NCI-H2029 (cell line): ENCODE measurements at regions not wholly inside any gene's neighbourhood (a gene's known extent, or its start where the extent isn't known, plus 50 kb on each side); places are given as distances from the start of the nearest gene placed in this dataset.
"Not testable (repeated sequence)": the region's sequence is repeated elsewhere in the genome, so short reads cannot be mapped to it uniquely, and the experiment has no call there.

Source experiments
- DNase-seq: peaks from one replicate; lab custom pipeline; 2025; lab: John Stamatoyannopoulos, UW

DNA sequence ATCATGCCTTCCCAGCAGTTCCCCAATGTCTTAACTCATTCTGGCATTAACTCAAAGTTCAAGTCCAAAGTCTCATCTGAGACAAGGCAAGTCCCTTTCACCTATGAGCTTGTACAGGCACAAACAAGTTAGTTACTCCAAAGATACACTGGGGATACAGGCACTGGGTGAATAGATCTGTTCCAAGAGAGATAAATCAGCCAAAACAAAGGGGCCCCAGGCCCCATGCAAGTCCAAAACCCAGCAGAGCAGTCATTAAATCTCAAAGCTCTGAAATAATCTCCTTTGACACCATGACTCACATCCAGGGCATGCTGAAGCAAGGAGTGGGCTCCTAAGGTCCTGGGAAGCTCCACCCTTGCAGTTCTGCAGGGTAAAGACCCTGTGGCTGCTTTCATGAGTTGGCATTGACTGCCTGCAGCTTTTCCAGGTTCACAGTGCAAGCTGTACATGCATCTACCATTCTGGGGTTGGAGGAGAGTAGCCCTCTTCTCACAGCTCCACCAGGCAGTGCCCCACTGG, 332.2 kb upstream of the KIF2B start:
- no peak for DNase-seq

DNA sequence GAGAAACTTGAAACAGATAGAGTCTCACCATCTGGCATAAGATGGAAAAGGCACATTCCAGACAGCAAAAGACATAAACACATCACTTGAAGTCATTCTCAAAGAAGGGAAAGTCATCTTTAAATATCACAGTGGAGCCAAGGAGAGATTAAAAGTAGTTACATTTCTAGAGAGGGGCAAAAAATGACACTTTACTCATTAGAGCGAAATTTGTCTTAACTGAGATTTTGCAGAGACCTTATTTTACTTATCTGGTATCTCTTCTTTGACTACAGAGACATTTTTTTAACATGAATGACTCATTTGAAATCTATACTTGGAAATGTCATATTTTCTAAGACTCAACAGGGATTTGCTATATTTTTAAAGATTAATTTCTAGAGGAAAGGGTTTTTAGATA, 339.0 kb upstream of the KIF2B start:
- DNase-seq: no peak

DNA sequence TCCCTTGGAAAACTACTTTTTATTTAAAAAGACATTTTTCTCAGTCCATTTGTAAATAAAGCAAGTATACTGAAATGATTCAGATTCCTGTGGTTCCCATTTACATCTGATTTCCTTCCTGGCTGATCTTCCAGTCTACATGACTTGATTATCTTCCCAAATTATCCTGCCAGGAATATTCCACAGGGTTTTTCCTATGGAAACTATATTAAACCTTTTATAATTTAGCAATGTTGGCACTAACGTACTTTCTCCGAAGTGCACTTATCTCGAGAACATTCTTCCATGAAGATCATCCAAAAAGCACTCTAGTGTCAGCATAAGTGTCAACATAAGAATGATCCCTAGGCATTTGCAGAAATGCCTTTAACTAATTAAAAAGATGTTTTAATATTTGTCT, 347.7 kb upstream of the KIF2B start:
- no peak for DNase-seq

DNA sequence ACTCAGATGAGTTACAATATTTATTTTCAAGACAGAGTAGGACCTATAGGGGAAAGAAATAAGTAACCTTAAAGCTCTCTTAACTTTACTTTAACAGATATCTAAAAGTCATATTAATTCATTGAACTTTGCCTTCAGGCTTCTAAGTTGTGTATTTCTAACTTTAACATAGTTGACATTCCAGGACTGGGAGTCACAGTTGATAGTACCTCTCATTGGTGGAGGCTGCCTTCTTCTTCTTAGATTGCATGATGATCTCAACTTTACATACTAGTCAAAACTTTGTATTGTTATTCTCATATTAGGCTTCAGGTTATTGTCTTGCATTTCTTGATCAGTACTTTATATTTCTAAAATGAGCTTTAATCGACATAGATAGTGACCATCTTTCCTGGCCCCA, 350.1 kb upstream of the KIF2B start:
- DNase-seq: no peak

DNA sequence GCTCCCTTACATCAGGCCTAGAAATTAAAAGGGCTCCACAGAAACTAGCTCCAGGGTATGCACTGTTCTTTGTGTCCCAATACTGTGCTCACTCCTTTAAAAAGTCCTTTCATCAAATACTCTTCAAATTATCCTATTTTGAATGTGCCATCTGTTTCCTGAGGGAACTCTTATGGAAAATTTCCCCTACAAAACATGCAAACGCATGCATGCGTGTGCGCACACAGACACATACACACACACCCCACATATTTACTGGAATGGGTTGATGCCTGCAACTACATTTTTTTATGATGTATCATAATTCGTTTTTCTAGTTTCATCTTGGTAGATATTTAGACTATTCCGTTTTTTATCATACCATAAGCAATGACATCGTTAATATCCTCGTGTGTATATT, 351.2 kb upstream of the KIF2B start:
- DNase-seq: no peak

DNA sequence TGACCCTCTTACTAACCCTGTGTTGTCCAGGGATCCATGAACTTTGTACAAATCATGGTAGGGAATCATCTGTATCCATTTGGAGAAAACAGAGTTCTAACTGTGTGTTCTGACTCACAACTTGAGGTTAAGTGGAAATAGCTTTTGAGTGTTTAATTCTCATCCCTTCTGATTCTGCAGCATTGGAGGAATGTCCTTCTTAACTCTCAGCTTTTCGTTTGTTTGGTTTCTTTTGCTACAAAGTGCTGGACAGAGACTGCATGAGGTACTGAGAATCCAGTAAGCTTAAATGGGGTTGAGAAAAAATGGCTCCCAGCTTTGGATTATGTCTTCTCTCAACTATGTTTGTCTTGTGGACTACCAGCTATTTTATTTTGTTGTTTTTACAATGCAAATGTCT, 352.1 kb upstream of the KIF2B start:
- DNase-seq: no peak

DNA sequence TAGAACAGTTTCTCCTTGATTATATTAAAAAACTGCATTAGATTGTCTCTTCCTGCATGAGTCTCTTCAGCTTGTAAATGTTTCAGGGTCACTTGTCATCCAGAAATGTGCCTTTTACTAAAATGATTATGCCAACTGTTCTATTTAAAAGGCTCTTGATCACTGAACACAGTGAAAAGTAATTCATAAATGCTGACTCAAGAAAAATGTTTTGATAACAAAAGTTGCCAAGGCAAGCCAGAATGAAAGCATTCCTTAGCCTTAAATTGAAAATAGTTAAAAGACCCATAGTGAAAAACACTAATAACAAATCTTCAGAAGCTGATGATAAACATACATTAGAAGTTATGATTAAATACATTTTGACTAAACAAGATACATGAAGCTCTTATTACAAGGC, 356.0 kb upstream of the KIF2B start:
- no peak for DNase-seq

DNA sequence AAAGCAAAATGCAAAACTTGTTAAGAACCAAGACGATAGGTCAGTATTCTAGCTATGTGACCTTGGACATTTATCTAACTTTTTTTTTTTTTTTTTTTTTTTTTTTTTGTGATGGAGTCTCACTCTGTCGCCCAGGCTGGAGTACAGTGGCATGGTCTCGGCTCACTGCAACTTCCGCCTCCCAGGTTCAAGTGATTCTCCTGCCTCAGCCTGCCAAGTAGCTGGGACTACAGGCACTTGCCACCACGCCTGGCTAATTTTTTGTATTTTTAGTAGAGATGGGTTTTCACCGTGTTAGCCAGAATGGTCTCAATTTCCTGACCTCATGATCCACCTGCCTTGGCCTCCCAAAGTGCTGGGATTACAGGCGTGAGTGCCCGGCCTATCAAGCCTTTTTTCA, 358.3 kb upstream of the KIF2B start:
- DNase-seq: not testable (repeated sequence)

DNA sequence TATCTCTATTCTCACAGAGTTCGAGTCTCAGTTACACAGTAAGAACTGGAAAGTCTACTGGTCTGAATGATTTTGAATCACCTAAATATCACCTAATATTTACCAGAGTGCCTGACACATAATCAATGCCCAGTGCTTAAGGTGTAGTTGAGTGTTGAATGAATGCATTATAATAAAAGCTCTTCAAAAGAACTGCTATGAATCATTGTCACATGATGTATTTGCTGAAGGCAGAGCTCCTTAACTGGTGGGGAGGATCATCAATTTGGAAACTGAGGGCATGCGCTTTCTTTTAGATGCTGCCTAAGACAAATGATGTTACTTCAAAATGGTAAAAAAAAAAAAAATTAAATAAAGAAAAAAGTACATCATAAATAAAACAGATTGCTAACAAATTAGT, 359.4 kb upstream of the KIF2B start:
- DNase-seq: no peak

DNA sequence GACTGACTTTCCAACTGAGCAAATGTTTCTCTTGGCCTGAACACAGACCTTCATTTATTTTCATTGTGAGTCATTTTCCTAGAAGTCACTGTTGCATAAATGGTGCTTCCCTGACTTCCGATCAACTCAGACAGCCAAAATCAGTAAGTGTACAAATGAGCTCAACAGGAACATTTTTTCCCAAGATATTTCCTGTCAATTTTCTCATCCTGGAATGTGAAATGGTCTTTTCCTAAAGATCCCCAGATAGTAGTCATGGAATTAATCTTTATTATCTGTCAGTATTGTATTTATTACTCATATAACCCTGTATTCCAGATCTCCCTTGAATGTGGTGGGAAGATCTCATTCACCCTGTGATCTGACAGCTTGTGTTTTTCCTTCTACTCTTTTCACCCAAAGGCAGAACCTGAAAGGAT, 360.3 kb upstream of the KIF2B start:
- DNase-seq: no peak

DNA sequence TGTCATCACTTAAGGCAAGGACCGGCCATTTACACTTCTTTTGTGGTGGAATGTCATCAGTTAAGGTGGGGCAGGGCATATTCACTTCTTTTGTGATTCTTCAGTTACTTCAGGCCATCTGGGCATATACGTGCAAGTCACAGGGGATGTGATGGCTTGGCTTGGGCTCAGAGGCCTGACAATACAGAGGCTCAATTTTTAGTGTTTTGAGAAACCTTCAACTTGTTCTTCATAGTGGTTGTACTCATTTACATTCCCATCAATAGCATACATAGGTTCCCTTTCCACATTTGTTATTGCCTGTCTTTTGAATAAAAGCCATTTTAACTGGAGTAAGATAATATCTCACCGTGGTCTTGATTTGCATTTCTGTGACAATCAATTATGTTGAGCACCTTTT, 366.8 kb upstream of the KIF2B start:
- DNase-seq: not testable (repeated sequence)

DNA sequence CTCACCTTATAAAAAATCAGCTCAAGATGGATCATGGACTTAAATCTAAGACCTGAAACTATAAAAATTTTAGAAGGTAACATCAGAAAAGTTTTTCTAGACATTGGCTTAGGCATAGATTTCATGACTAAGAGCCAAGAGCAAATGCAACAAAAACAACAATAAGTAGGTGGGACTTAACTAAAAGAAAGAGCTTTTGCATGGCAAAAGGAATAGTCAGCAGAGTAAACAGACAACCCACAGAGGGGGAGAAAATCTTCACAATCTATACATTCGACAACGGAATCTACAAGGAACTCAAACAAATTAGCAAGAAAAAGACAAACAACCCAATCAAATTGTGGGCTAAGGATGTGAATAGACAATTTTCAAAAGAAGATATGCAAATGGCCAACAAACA, 368.4 kb upstream of the KIF2B start:
- no peak for DNase-seq

DNA sequence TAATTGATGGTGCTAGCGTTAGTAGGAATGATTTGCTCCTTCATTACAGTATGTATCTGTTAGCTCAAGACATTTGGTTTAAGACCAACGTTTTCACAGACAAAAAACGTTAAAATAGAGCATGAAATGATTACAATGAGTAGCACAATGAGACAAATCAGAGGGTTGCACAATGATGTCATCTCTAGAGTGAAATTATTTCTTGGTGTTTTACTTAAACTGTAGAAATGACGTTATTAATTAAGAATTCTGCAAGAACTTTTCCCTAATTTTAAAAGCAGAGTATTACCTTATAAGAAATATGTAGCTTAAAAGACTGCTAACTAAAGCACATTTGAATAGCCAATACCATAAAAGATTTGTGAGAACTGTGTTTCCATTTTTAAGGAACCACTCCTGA, 373.4 kb upstream of the KIF2B start:
- no peak for DNase-seq

DNA sequence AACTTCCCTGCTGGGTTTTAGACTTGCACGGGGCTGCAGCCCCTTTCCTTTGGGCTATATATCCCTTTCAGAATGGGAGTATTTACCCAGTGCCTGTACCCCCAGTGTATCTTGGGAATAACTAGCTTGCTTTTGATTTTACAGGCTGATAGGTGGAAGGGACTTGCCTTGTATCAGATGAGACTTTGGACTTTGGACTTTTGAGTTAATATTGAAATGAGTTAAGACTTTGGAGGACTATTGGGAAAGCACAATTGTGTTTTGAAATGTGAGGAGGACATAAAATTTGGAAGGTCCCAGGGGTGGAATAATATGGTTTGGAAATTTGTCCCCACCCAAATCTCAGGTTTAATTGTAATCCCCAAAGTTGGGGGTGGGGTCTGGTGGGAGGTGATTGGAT, 393.8 kb upstream of the KIF2B start:
- no peak for DNase-seq

DNA sequence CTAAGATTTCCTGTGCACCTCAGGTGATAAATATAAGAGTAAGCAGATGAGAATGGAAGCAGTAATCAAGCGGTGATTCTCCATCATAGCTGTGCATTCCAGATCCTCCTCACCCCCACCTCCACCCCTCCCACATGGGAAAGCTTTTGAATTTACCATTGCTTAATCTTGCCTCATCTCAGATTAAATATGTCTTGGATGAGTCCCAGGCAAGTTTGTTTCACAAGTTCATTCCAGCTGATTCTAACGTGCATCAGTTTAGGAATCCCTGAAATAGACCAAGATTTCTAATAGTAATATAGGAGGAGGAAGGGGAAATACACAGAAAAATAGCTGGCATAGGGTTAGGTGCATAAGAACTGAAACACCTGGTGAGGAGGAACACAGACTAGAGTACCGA, 396.2 kb upstream of the KIF2B start:
- no peak for DNase-seq

DNA sequence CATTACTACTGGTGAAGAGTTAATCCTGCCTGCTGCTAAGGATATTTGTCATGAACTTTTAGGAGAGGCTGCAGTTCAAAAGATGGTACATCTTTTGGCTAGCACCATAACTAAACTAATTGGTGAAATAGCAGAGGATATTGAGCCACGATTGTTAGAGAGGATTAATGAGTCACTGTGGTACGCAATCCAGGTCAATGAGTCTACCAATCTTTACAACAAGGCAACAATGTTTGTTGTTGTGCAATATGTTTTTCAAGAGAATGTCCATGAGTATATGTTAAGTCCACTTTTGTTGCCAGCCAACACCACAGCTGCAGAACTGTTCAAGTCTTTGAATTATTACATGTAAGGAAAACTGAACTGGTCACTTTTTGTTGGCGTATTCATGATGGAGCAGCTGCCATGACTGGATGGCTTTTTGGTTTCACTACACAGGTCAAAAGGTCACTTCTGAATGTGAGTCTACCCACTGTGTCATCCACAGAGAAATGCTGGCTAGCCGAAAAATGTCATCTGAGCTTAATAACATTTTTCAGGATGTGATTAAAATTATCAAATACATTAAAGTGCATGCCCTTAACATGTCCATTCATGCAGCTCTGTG, 402.6 kb upstream of the KIF2B start:
- no peak for DNase-seq

DNA sequence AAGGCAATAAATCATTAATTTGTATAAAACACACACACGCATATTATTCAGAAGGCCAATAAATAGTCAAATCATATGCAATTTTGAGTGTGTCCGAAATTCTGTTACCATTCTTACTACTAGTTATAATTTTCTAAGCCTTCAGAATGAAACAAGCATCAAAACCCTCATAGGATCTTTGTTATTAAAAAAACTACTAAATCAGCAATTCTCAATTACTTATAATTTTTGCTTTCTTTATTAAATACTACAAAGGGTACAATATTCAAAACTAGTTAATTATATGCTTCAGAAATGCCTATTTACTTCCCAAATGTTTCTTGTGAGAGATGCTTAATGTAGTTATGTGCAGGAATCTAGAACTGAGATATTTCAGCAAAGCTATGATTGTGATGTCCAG, 413.1 kb upstream of the KIF2B start:
- DNase-seq: no peak

DNA sequence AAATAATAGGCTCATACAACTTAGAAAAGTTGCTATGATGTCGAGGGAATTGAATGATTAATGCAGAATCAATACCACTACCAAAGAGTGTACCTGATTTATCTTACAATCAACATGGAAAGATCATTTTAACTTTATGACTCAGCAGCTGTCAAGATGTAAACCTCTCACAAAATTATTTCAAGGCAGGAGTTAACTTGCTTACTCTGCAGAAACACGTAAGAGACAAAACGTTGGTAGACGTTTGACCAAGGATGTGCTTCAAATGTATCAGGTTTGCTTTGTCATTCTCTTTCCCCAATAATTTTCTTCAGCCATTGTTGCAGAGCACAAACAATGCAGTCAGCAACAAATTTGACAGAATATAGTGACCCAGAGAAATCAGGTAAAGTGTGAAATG, 415.8 kb upstream of the KIF2B start:
- DNase-seq: no peak

DNA sequence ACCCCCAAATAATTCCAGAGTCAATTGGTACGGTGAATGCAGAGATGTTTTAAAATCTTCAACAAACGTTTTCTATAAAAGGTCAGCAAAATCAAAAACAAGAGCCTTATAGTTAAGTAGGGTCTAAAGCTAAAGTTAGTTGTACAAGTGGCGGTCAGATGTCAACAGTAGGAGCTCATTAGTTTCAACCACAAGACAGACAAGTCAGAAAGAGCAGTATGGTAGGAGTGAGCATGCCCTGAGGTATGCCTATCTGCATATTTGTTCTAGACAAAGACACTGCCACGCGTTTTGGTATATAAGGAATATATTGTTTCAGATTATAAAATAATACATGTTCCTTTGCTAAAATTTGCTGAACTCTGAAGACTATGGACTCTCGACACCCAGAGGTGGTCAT, 431.5 kb upstream of the KIF2B start:
- no peak for DNase-seq

DNA sequence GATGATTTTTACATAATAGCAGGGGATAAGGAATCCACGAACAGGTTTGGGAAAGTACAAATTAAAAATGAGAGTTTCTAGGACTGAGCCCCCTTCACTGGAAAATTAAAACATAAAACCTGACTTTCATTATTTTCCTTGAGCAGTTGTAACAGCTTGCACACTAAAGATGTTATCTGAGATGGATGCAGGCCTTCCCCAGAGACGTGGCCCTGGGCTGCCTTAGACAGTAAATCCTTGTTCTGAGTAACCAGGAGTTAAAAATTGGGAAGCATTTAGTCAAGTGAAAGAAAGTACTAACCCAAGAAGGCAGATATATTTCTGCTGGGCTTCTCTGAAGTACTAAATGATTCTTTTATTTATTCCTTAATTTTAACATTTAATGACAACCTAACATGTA, 432.2 kb upstream of the KIF2B start:
- DNase-seq: no peak

DNA sequence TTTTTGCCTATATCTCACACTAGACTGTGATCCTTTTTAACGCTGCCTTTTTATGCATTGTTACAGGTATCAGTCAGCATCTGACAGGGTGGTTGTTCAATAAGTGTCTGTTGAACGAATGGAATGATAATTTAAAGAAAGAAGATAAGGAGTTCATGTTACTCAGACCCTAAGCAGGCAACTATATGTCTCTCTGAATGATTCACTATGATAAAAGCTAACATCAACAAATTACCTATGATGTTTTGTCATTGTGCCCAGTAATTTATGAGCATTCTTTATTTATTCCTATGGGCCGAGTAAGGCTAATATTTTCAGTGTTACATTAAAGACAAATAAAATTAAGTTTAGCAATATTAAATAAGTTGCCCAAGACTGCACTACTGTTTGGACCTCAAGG, 435.0 kb upstream of the KIF2B start:
- DNase-seq: no peak

DNA sequence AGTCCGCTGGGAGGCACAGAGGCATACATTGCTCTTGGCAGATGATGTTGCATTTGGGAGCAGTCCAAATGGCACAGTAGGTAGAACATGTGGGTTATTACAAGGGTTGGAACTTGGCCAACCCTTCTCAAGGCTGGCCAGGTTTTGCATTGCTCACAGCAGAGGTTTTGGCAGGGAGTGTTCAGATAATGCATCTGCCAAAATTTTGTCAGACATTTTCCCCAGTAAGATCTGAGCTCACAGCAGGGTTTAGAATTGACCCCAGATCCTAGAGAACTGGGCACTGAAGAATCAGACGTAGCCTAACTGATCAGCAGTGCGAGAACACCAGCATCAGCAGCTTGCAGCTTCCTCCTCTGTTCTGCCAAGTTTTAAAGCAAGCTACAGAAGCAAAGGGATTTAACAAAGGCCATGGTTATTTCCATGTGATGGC, 468.8 kb upstream of the KIF2B start:
- DNase-seq: peak; percentile 60

DNA sequence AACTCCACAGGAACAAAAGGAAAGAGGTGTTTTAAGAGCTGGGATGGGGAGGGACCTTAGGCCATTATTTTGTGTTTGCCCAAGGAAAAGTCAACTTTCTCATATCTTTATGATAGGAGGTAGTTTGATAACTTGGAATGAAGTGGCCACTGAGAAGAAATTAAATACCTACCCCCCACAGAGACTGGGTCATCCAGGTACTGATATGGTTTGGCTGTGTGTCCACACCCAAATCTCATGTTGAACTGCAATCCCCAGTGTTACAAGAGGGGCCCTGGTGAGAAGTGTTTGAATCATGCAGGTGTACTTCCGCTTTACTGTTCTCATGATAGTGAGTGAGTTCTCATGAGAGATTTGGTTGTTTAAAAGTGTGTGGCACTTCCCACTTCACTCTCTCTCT, 477.9 kb upstream of the KIF2B start:
- DNase-seq: no peak

DNA sequence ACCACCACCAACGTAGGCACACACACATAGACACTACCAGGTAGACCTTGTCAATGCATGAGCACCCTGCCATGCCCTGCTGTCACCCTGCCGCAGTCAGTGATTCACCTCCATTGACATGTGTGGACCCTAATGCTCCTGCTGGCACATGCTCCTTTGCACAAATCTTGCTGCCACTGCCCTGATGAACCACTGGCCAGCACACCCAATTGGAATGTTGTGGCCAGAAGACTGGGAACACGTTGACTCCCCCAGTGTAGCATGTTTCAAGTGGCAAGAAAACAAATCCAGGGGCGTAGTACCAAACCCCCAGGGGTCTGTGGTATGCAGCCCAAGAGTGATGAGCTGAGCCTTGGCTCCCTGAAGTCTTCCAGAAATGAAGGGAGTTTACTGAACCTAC, 486.4 kb upstream of the KIF2B start:
- no peak for DNase-seq

DNA sequence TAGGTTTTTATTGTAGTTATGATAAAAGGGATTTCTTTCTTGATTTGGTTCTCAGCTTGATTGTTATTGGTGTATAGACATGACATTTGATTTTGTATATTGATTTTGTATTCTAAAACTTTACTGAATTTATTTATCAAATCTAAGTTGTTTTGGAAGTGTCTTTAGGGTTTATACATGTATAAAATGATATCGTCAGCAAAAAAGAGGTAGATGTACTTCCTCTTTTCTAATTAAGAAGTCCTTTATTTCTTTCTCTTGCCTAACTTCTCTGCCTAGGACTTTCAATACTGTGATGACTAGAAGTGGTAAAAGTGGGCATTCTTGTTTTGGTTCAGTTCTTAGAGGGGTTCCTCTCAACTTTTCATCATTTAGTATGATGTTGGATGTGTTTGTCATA, 487.3 kb upstream of the KIF2B start:
- DNase-seq: no peak
